ENCODE measurements at regions not wholly inside any gene's neighbourhood (a gene's known extent, or its start where the extent isn't known, plus 50 kb on each side); places are given as distances from the start of the nearest gene placed in this dataset.

- TF ChIP-seq, protein P1, sequence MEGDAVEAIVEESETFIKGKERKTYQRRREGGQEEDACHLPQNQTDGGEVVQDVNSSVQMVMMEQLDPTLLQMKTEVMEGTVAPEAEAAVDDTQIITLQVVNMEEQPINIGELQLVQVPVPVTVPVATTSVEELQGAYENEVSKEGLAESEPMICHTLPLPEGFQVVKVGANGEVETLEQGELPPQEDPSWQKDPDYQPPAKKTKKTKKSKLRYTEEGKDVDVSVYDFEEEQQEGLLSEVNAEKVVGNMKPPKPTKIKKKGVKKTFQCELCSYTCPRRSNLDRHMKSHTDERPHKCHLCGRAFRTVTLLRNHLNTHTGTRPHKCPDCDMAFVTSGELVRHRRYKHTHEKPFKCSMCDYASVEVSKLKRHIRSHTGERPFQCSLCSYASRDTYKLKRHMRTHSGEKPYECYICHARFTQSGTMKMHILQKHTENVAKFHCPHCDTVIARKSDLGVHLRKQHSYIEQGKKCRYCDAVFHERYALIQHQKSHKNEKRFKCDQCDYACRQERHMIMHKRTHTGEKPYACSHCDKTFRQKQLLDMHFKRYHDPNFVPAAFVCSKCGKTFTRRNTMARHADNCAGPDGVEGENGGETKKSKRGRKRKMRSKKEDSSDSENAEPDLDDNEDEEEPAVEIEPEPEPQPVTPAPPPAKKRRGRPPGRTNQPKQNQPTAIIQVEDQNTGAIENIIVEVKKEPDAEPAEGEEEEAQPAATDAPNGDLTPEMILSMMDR (IDR thresholded peaks at IDR 0.05), result no peak
- TF ChIP-seq POLR2A (IDR thresholded peaks at IDR 0.05) (no peak), EP300 (IDR thresholded peaks at IDR 0.05) (no peak)
Measured at GRCh38 chr3:84621823-84622222, 337.0 kb upstream of the CADM2 start.
